CD14-positive monocyte (primary cell): ENCODE measurements at regions not wholly inside any gene's neighbourhood (a gene's known extent, or its start where the extent isn't known, plus 50 kb on each side); places are given as distances from the start of the nearest gene placed in this dataset.

Experiments
- DNase-seq, 3 donors: peaks; one replicate each; pipeline ENCODE4 v3.0.0-alpha.2; 2011 to 2022
- H2AFZ ChIP-seq: 2 replicates; pipeline ENCODE4 v1.6.0; 2012; ENCODE audit warnings: mild to moderate bottlenecking, low read depth, low read length, inconsistent platforms; ENCODE audit not compliant: insufficient read depth, poor library complexity, severe bottlenecking
- H3K27ac ChIP-seq, 2 donors: 1 replicate in 1 of 2; 2 replicates in 1 of 2; pipeline ENCODE4 v1.5.1; 2012 to 2013; ENCODE audit warnings: low read length in 2 of 2, control low read depth in 1 of 2, inconsistent platforms in 1 of 2, low read depth in 1 of 2, mild to moderate bottlenecking in 1 of 2
- H3K27me3 ChIP-seq, 2 donors: one replicate each; pipeline versions ENCODE4 v1.6.0 to v1.6.1; 2011 to 2013; ENCODE audit warnings: low read length in 2 of 2; ENCODE audit not compliant: control insufficient read depth in 2 of 2, insufficient read depth in 2 of 2
- H3K36me3 ChIP-seq, 2 donors: replicated peaks in 1 of 2; 1 replicate in 1 of 2; 2 replicates in 1 of 2; pipeline versions ENCODE4 v1.5.1 to v1.6.1; 2012 to 2013; ENCODE audit warnings: low read length in 2 of 2, control low read depth in 1 of 2, inconsistent platforms in 1 of 2, mild to moderate bottlenecking in 1 of 2; ENCODE audit not compliant: insufficient read depth in 2 of 2, control insufficient read depth in 1 of 2
- H3K4me1 ChIP-seq, 2 donors: 1 replicate in 1 of 2; 2 replicates in 1 of 2; pipeline versions ENCODE4 v1.5.1 to v1.6.1; 2012 to 2013; ENCODE audit warnings: low read length in 2 of 2, control low read depth in 1 of 2, inconsistent platforms in 1 of 2, mild to moderate bottlenecking in 1 of 2, moderate library complexity in 1 of 2; ENCODE audit not compliant: insufficient read depth in 2 of 2, control insufficient read depth in 1 of 2
- H3K4me2 ChIP-seq: replicated peaks from 2 replicates; pipeline ENCODE3; 2012; ENCODE audit warnings: low read length, moderate library complexity, mild to moderate bottlenecking; ENCODE audit not compliant: poor library complexity, severe bottlenecking; ENCODE audit errors: extremely low read depth
- H3K4me3 ChIP-seq, 3 experiments: fragments of 200-600 bp in 1 of 3; sonication (generic) in 1 of 3; replicated peaks in 1 of 3; 1 replicate in 2 of 3; 2 replicates in 1 of 3; pipeline ENCODE4 v1.5.1; 2011 to 2013; ENCODE audit warnings: low read length in 3 of 3, mild to moderate bottlenecking in 3 of 3, control low read depth in 2 of 3, low read depth in 2 of 3, inconsistent platforms in 1 of 3, moderate library complexity in 1 of 3
- H3K79me2 ChIP-seq: 2 replicates; pipeline ENCODE4 v1.6.0; 2012; ENCODE audit warnings: mild to moderate bottlenecking, control low read depth, inconsistent platforms, low read length, moderate library complexity; ENCODE audit not compliant: insufficient read depth
- H3K9ac ChIP-seq: 2 replicates; pipeline ENCODE4 v1.6.0; 2017; ENCODE audit warnings: low read length, mild to moderate bottlenecking; ENCODE audit not compliant: insufficient read depth, poor library complexity, severe bottlenecking
- H3K9me3 ChIP-seq, 2 donors: replicated peaks in 1 of 2; 1 replicate in 1 of 2; 2 replicates in 1 of 2; pipeline versions ENCODE4 v1.5.1 to v1.6.1; 2012 to 2013; ENCODE audit warnings: low read length in 2 of 2, control low read depth in 1 of 2; ENCODE audit not compliant: control insufficient read depth in 1 of 2, insufficient read depth in 1 of 2
- H4K20me1 ChIP-seq: 2 replicates; pipeline ENCODE4 v1.6.0; 2012; ENCODE audit warnings: mild to moderate bottlenecking, low read length, control low read depth, moderate library complexity; ENCODE audit not compliant: insufficient read depth
- H3K27ac Mint-ChIP-seq, 7 donors: one replicate each; pipeline ENCODE4 v1.8.0; 2020; ENCODE audit warnings: mild to moderate bottlenecking in 7 of 7, mixed read lengths in 7 of 7, moderate library complexity in 6 of 7, inconsistent platforms in 2 of 7
- H3K27me3 Mint-ChIP-seq, 3 donors: one replicate each; pipeline ENCODE4 v1.8.0; 2021 to 2022; ENCODE audit warnings: low read depth in 3 of 3, mild to moderate bottlenecking in 3 of 3, mixed read lengths in 3 of 3, moderate library complexity in 3 of 3, inconsistent platforms in 1 of 3
- H3K36me3 Mint-ChIP-seq, 2 donors: one replicate each; pipeline ENCODE4 v1.8.0; 2020; ENCODE audit warnings: mixed read lengths in 2 of 2, inconsistent platforms in 1 of 2, mild to moderate bottlenecking in 1 of 2
- H3K4me1 Mint-ChIP-seq: one replicate; pipeline ENCODE4 v1.8.0; 2020; ENCODE audit warnings: mild to moderate bottlenecking, mixed read lengths
- H3K4me3 Mint-ChIP-seq, 2 donors: one replicate each; pipeline ENCODE4 v1.8.0; 2020; ENCODE audit warnings: mild to moderate bottlenecking in 2 of 2, mixed read lengths in 2 of 2, moderate library complexity in 1 of 2
- H3K9me3 Mint-ChIP-seq, 7 donors: one replicate each; pipeline ENCODE4 v1.8.0; 2020 to 2022; ENCODE audit warnings: mixed read lengths in 7 of 7, mild to moderate bottlenecking in 6 of 7, moderate library complexity in 6 of 7, inconsistent platforms in 2 of 7
- CTCF ChIP-seq: fragments of 200-600 bp; IDR thresholded peaks from one replicate; pipeline ENCODE4 v1.8.0; 2022; ENCODE audit warnings: antibody characterized with exemption, mild to moderate bottlenecking
- WGBS: methylation state at CpG from one replicate; pipeline ENCODE4 v1.1.5; 2013; ENCODE audit warnings: missing lambda C conversion rate; ENCODE audit not compliant: insufficient coverage; 5-methylcytosine and 5-hydroxymethylcytosine counted together
- intact Hi-C, 2 donors: fragments of 100-400 bp; cut with micrococcal nuclease; formaldehyde crosslinking; loops; one replicate each; pipeline versions ENCODE4 v1.15.0 to v1.15.1; 2023

GRCh38 chr10:65010845-65011244 lies 1489.6 kb downstream of the REEP3 start:
- Histone ChIP-seq H4K20me1 (no peaks in the 10 kb centered on the region), H3K27me3 (no peaks in the 10 kb centered on the region), H3K4me3 (no peak overlapping the region), H3K79me2 (no peaks in the 10 kb centered on the region), H3K4me1 (no peaks in the 10 kb centered on the region), H3K36me3 (no peaks in the 10 kb centered on the region), H3K4me2 (no peak overlapping the region), H3K9me3 (no peaks in the 10 kb centered on the region), H3K27ac (no peak overlapping the region), H3K9ac (no peak overlapping the region), H2AFZ (no peak overlapping the region)
- Mint-ChIP-seq H3K9me3 (peaks cover 0 to 3% (median 0%) of the 10 kb centered on the region in 7 donors), H3K27me3 (peaks cover 0 to 2% (median 0%) of the 10 kb centered on the region in 3 donors), H3K4me1 (no peaks in the 10 kb centered on the region), H3K4me3 (no peak overlapping the region), H3K36me3 (no peaks in the 10 kb centered on the region), H3K27ac (no peak overlapping the region)
- DNase-seq, result no peak
- intact Hi-C loops, result no loop called here
- no peak for TF ChIP-seq CTCF
- no CpG with 5 or more reads among the region's 1 CpG for WGBS

GRCh38 chr10:65017523-65017922 lies 1496.3 kb downstream of the REEP3 start:
- intact Hi-C loops, result no loop called here
- H3K9me3 Mint-ChIP-seq, result peaks cover 0 to 11% (median 4%) of the 10 kb centered on the region in 7 donors
- no peak overlapping the region for H3K4me3 Mint-ChIP-seq
- no CpG with 5 or more reads among the region's 7 CpGs for WGBS
- no peak overlapping the region for H3K27ac ChIP-seq
- no peak overlapping the region for H3K4me3 ChIP-seq
- no peak overlapping the region for H2AFZ ChIP-seq
- no peak for TF ChIP-seq CTCF
- DNase-seq, result no peak
- H3K36me3 Mint-ChIP-seq, result no peaks in the 10 kb centered on the region
- no peaks in the 10 kb centered on the region for H3K27me3 ChIP-seq
- H3K9me3 ChIP-seq, result no peaks in the 10 kb centered on the region
- H3K4me2 ChIP-seq, result no peak overlapping the region
- H3K4me1 Mint-ChIP-seq, result no peaks in the 10 kb centered on the region
- H3K36me3 ChIP-seq, result no peaks in the 10 kb centered on the region
- no peaks in the 10 kb centered on the region for H3K4me1 ChIP-seq
- no peak overlapping the region for H3K9ac ChIP-seq
- H3K27ac Mint-ChIP-seq, result no peak overlapping the region
- no peaks in the 10 kb centered on the region for H4K20me1 ChIP-seq
- no peaks in the 10 kb centered on the region for H3K79me2 ChIP-seq
- H3K27me3 Mint-ChIP-seq, result no peaks in the 10 kb centered on the region
